GM12872 (cell line): ENCODE measurements at regions not wholly inside any gene's neighbourhood (a gene's known extent, or its start where the extent isn't known, plus 50 kb on each side); places are given as distances from the start of the nearest gene placed in this dataset.

Experiments
- CTCF ChIP-seq: IDR thresholded peaks from 3 replicates; pipeline ENCODE4 v1.5.1; 2011; ENCODE audit warnings: low read depth, mild to moderate bottlenecking, low read length, moderate library complexity; ENCODE audit not compliant: insufficient read depth

- no peak for TF ChIP-seq CTCF
Observed at GRCh38 chr5:67674159-67674655, 477.6 kb upstream of the CD180 start.

GRCh38 chr5:67673618-67674017 lies 477.0 kb upstream of the CD180 start:
- TF ChIP-seq CTCF = no peak

GRCh38 chr5:67673180-67673579 lies 476.6 kb upstream of the CD180 start:
- TF ChIP-seq CTCF = no peak

- TF ChIP-seq CTCF = no peak
Observed at GRCh38 chr5:67672636-67673035, 476.0 kb upstream of the CD180 start.

GRCh38 chr5:67669916-67670315 lies 473.3 kb upstream of the CD180 start:
- TF ChIP-seq CTCF = no peak

- no peak for TF ChIP-seq CTCF
Observed at GRCh38 chr5:67660149-67660548, 463.6 kb upstream of the CD180 start.

GRCh38 chr5:67659288-67659687 lies 462.7 kb upstream of the CD180 start:
- TF ChIP-seq CTCF = no peak

GRCh38 chr5:67657055-67657454 lies 460.5 kb upstream of the CD180 start:
- TF ChIP-seq CTCF = no peak
